Loucy (cell line): ENCODE measurements at regions not wholly inside any gene's neighbourhood (a gene's known extent, or its start where the extent isn't known, plus 50 kb on each side); places are given as distances from the start of the nearest gene placed in this dataset.

Source experiments
- CTCF ChIP-seq: fragments of 200-600 bp; sonication (generic); conservative IDR thresholded peaks from 2 replicates; pipeline ENCODE4 v1.5.1; 2014; ENCODE audit warnings: mild to moderate bottlenecking, antibody characterized with exemption, low read length
- EZH2phosphoT487 ChIP-seq: fragments of 200-600 bp; IDR thresholded peaks from 2 replicates; pipeline ENCODE4 v1.6.1; 2018; ENCODE audit warnings: antibody characterized with exemption, mild to moderate bottlenecking, moderate library complexity, borderline replicate concordance

GRCh38 chr17:12536021-12536420 is 129.7 kb upstream of the MYOCD start:
- TF ChIP-seq CTCF (no peak), EZH2phosphoT487 (no peak)
